HG03025 (cell line): ENCODE measurements at regions not wholly inside any gene's neighbourhood (a gene's known extent, or its start where the extent isn't known, plus 50 kb on each side); places are given as distances from the start of the nearest gene placed in this dataset.

Experiments used
- ATAC-seq: cut with Tn5 transposase; IDR thresholded peaks from one replicate; pipeline ENCODE4 v1.9.1; 2021; ENCODE audit warnings: mild to moderate bottlenecking, moderate library complexity; ENCODE audit not compliant: unreplicated experiment, low FRiP score

GRCh38 chr2:134131681-134132489 lies 122.0 kb upstream of the MGAT5 start:
- ATAC-seq: no peak

GRCh38 chr2:134132490-134132857 lies 121.4 kb upstream of the MGAT5 start:
- ATAC-seq: no peak

GRCh38 chr2:134133622-134134312 lies 120.1 kb upstream of the MGAT5 start:
- ATAC-seq: no peak

- ATAC-seq: no peak
Observed at GRCh38 chr2:134134313-134134706, 119.6 kb upstream of the MGAT5 start.

GRCh38 chr2:134134827-134135226 lies 119.0 kb upstream of the MGAT5 start:
- ATAC-seq: no peak

- ATAC-seq: no peak
Observed at GRCh38 chr2:134135793-134136192, 118.1 kb upstream of the MGAT5 start.

GRCh38 chr2:134136731-134137130 lies 117.1 kb upstream of the MGAT5 start:
- no peak for ATAC-seq

GRCh38 chr2:134137182-134137611 lies 116.7 kb upstream of the MGAT5 start:
- no peak for ATAC-seq

- ATAC-seq: no peak
Observed at GRCh38 chr2:134138115-134138514, 115.8 kb upstream of the MGAT5 start.

- no peak for ATAC-seq
Observed at GRCh38 chr2:134139611-134140010, 114.3 kb upstream of the MGAT5 start.

- ATAC-seq: no peak
Observed at GRCh38 chr2:134140251-134140661, 113.6 kb upstream of the MGAT5 start.

- ATAC-seq: no peak
Observed at GRCh38 chr2:134141598-134142340, 112.1 kb upstream of the MGAT5 start.

GRCh38 chr2:134142341-134142738 lies 111.5 kb upstream of the MGAT5 start:
- ATAC-seq: no peak

GRCh38 chr2:134142903-134143302 lies 111.0 kb upstream of the MGAT5 start:
- no peak for ATAC-seq

- no peak for ATAC-seq
Observed at GRCh38 chr2:134143568-134143967, 110.3 kb upstream of the MGAT5 start.

- no peak for ATAC-seq
Observed at GRCh38 chr2:134144081-134144596, 109.7 kb upstream of the MGAT5 start.

GRCh38 chr2:134144651-134145050 lies 109.2 kb upstream of the MGAT5 start:
- no peak for ATAC-seq

- no peak for ATAC-seq
Observed at GRCh38 chr2:134145519-134145918, 108.4 kb upstream of the MGAT5 start.

GRCh38 chr2:134146161-134146560 lies 107.7 kb upstream of the MGAT5 start:
- no peak for ATAC-seq

- no peak for ATAC-seq
Observed at GRCh38 chr2:134146620-134147019, 107.3 kb upstream of the MGAT5 start.

GRCh38 chr2:134148172-134148571 lies 105.7 kb upstream of the MGAT5 start:
- no peak for ATAC-seq
